Activated T-cell treated with anti-CD3 and anti-CD28 coated beads for 48 hours (primary cell): ENCODE measurements at regions not wholly inside any gene's neighbourhood (a gene's known extent, or its start where the extent isn't known, plus 50 kb on each side); places are given as distances from the start of the nearest gene placed in this dataset.
"Not testable (repeated sequence)": the region's sequence is repeated elsewhere in the genome, so short reads cannot be mapped to it uniquely, and the experiment has no call there.

ENCODE experiments used
- DNase-seq: peaks from one replicate; pipeline ENCODE4 v3.0.0-alpha.2; 2020; ENCODE audit warnings: low read depth

GRCh38 chr13:111413407-111414187 is 93.2 kb downstream of the TEX29 start:
- no peak for DNase-seq

GRCh38 chr13:111414341-111414740 is 93.9 kb downstream of the TEX29 start:
- DNase-seq = no peak

GRCh38 chr13:111415246-111415645 is 94.8 kb downstream of the TEX29 start:
- no peak for DNase-seq

- no peak for DNase-seq
Measured at GRCh38 chr13:111415765-111416164, 95.3 kb downstream of the TEX29 start.

GRCh38 chr13:111418101-111418500 is 97.7 kb downstream of the TEX29 start:
- DNase-seq = no peak

GRCh38 chr13:111420113-111420876 is 99.9 kb downstream of the TEX29 start:
- no peak for DNase-seq

- no peak for DNase-seq
Measured at GRCh38 chr13:111421216-111421615, 100.8 kb downstream of the TEX29 start.

- no peak for DNase-seq
Measured at GRCh38 chr13:111422348-111422747, 101.9 kb downstream of the TEX29 start.

- DNase-seq = no peak
Measured at GRCh38 chr13:111423168-111423785, 102.8 kb downstream of the TEX29 start.

- DNase-seq = no peak
Measured at GRCh38 chr13:111424134-111424533, 103.7 kb downstream of the TEX29 start.

- no peak for DNase-seq
Measured at GRCh38 chr13:111425326-111425725, 104.9 kb downstream of the TEX29 start.

- DNase-seq = peak; percentile 29
Measured at GRCh38 chr13:111429064-111429558, 108.7 kb downstream of the TEX29 start.

- DNase-seq = no peak
Measured at GRCh38 chr13:111431206-111431605, 110.8 kb downstream of the TEX29 start.

GRCh38 chr13:111434578-111435159 is 114.2 kb downstream of the TEX29 start:
- no peak for DNase-seq

- no peak for DNase-seq
Measured at GRCh38 chr13:111436446-111436845, 116.0 kb downstream of the TEX29 start.

GRCh38 chr13:111437417-111437816 is 117.0 kb downstream of the TEX29 start:
- no peak for DNase-seq

GRCh38 chr13:111437856-111438547 is 117.6 kb downstream of the TEX29 start:
- no peak for DNase-seq

GRCh38 chr13:111440492-111440891 is 120.0 kb downstream of the TEX29 start:
- not testable (repeated sequence) for DNase-seq

- no peak for DNase-seq
Measured at GRCh38 chr13:111443981-111444380, 123.5 kb downstream of the TEX29 start.

- no peak for DNase-seq
Measured at GRCh38 chr13:111448504-111448903, 128.1 kb downstream of the TEX29 start.

- DNase-seq = no peak
Measured at GRCh38 chr13:111449041-111449440, 128.6 kb downstream of the TEX29 start.

- no peak for DNase-seq
Measured at GRCh38 chr13:111451402-111451801, 131.0 kb downstream of the TEX29 start.
